Choroid plexus epithelial cell (primary cell): ENCODE measurements at regions not wholly inside any gene's neighbourhood (a gene's known extent, or its start where the extent isn't known, plus 50 kb on each side); places are given as distances from the start of the nearest gene placed in this dataset.

Source experiments
- DNase-seq: peaks from one replicate; pipeline ENCODE4 v3.0.0-alpha.2; 2010; ENCODE audit warnings: low read depth
- H3K4me3 ChIP-seq: 2 replicates; pipeline ENCODE4 v1.5.1; 2011; ENCODE audit warnings: low read depth, mild to moderate bottlenecking, control low read depth, low read length, moderate library complexity
- TF ChIP-seq, protein P1 (sequence below): conservative IDR thresholded peaks from 2 replicates; pipeline ENCODE4 v1.5.1; 2011; ENCODE audit warnings: low read depth, mild to moderate bottlenecking, control low read depth, inconsistent platforms, low read length, moderate library complexity

DNA sequence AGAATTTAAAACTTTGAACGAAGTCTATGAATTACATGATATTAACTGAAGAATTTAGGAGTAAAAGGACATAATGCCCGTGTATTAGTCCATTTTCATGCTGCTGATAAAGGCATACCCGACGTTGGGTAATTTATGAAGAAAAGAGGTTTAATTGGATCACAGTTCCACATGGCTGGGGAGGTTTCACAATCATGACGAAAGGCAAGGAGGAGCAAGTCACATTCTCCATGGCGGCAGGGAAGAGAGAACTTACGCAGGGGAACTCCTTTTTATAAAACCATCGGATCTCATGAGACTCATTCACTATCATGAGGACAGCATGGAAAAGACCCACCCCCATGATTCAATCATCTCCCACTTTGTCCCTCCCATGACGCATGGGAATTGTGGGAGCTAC, 210.6 kb downstream of the CD83 start:
- no peak for DNase-seq

DNA sequence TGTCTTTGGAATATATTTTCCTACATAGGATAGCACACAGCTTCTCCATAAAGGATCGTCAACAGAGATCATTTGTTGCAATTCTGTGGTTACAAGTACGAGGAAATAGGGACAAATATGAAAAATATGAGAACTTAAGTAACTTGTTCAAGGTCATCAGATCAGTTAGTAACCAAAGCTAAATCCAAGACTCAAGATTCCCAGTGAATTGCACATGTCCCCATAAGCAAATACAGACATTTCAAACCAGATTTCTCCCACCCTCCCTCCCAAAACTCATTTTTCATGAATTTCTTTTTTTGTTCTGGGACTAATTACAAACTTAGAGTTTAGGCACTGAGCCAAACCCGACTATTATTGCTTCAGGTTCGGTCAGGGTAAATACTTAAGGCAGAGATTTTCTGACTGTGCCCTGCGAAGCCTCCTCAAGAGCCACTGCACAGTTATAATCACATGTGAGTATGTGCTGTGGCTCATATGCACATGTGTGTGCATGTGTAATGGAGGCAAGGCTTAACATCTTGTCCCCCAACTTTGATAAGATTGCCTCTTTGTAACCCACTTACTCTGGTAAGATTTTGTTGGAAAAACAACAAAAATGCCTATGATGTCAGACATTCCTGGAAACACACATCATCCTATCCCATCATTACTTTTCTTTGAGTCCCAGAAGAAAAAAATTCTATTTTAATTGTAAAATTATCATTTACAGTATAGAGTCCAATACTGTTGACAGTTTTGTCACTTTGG, 216.2 kb downstream of the CD83 start:
- no peak overlapping the region for H3K4me3 ChIP-seq
- peak; percentile 39 for DNase-seq
- TF ChIP-seq, protein P1, sequence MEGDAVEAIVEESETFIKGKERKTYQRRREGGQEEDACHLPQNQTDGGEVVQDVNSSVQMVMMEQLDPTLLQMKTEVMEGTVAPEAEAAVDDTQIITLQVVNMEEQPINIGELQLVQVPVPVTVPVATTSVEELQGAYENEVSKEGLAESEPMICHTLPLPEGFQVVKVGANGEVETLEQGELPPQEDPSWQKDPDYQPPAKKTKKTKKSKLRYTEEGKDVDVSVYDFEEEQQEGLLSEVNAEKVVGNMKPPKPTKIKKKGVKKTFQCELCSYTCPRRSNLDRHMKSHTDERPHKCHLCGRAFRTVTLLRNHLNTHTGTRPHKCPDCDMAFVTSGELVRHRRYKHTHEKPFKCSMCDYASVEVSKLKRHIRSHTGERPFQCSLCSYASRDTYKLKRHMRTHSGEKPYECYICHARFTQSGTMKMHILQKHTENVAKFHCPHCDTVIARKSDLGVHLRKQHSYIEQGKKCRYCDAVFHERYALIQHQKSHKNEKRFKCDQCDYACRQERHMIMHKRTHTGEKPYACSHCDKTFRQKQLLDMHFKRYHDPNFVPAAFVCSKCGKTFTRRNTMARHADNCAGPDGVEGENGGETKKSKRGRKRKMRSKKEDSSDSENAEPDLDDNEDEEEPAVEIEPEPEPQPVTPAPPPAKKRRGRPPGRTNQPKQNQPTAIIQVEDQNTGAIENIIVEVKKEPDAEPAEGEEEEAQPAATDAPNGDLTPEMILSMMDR, result no peak

More for the DNA sequence above, 210.6 kb downstream of the CD83 start:
- H3K4me3 ChIP-seq, result no peak overlapping the region
- TF ChIP-seq, protein P1, result no peak

GRCh38 chr6:14335071-14335470, 217.5 kb downstream of the CD83 start:
- TF ChIP-seq, protein P1, result no peak
- DNase-seq, result no peak
- H3K4me3 ChIP-seq, result no peak overlapping the region

GRCh38 chr6:14337152-14337551, 219.6 kb downstream of the CD83 start:
- H3K4me3 ChIP-seq, result no peak overlapping the region
- TF ChIP-seq, protein P1, result no peak
- peak; percentile 24 for DNase-seq

- no peak for DNase-seq
- TF ChIP-seq, protein P1, result no peak
- no peak overlapping the region for H3K4me3 ChIP-seq
These were observed 221.6 kb downstream of the CD83 start for GRCh38 chr6:14339172-14339571.

GRCh38 chr6:14339711-14340584, 222.4 kb downstream of the CD83 start:
- TF ChIP-seq, protein P1, result no peak
- H3K4me3 ChIP-seq, result no peak overlapping the region
- DNase-seq, result no peak
